ENCODE measurements at regions not wholly inside any gene's neighbourhood (a gene's known extent, or its start where the extent isn't known, plus 50 kb on each side); places are given as distances from the start of the nearest gene placed in this dataset.

- Histone ChIP-seq H3K9me3 (ENCODE audit: low read length) (peaks cover 3% of the 10 kb centered on the region; the same call in 1 of the 2 replicates), H3K4me1 (ENCODE audit: insufficient read depth, low read length) (no peaks in the 10 kb centered on the region), H3K36me3 (replicated peaks in 1 of 2; ENCODE audit: control insufficient read depth in 1 of 2, insufficient read depth in 2 of 2, low read length in 2 of 2) (no peaks in the 10 kb centered on the region), H3K9ac (ENCODE audit: insufficient read depth, low read depth, low read length) (no peak overlapping the region), H3K27me3 (ENCODE audit: control insufficient read depth in 1 of 2, insufficient read depth in 2 of 2, low read length in 2 of 2) (no peaks in the 10 kb centered on the region), H2AFZ (ENCODE audit: low read length) (no peak overlapping the region), H3K4me2 (ENCODE audit: low read depth, low read length) (no peak overlapping the region), H4K20me1 (ENCODE audit: insufficient read depth, low read length) (no peaks in the 10 kb centered on the region), H3K27ac (ENCODE audit: extremely low read length, insufficient read depth, low read length) (no peak overlapping the region), H3K4me3 (replicated peaks in 1 of 3; ENCODE audit: insufficient read depth in 1 of 3, low read depth in 2 of 3, low read length in 3 of 3) (no peak overlapping the region), H3K79me2 (ENCODE audit: insufficient read depth, low read length) (no peaks in the 10 kb centered on the region)
- in situ Hi-C loops (cut with HindIII; ENCODE audit: extremely low pct_ligation_motif_present, low pct_unique_long_range_greater_than_20kb), result no loop called here
- BruUV-seq (replicated peaks), result no TSS peak
- intact Hi-C loops (cut with micrococcal nuclease; ENCODE audit: unreplicated experiment), result no loop called here
- no peak for TF ChIP-seq THRA (CRISPR knock-in tag; IDR thresholded peaks at IDR 0.05; ENCODE audit: borderline replicate concordance)
- TF ChIP-seq, protein P1, sequence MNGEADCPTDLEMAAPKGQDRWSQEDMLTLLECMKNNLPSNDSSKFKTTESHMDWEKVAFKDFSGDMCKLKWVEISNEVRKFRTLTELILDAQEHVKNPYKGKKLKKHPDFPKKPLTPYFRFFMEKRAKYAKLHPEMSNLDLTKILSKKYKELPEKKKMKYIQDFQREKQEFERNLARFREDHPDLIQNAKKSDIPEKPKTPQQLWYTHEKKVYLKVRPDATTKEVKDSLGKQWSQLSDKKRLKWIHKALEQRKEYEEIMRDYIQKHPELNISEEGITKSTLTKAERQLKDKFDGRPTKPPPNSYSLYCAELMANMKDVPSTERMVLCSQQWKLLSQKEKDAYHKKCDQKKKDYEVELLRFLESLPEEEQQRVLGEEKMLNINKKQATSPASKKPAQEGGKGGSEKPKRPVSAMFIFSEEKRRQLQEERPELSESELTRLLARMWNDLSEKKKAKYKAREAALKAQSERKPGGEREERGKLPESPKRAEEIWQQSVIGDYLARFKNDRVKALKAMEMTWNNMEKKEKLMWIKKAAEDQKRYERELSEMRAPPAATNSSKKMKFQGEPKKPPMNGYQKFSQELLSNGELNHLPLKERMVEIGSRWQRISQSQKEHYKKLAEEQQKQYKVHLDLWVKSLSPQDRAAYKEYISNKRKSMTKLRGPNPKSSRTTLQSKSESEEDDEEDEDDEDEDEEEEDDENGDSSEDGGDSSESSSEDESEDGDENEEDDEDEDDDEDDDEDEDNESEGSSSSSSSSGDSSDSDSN (CRISPR knock-in tag; IDR thresholded peaks at IDR 0.05), result no peak
- TF ChIP-seq FUBP1 (CRISPR knock-in tag; IDR thresholded peaks at IDR 0.05; ENCODE audit: borderline replicate concordance), result no peak
- FAIRE-seq (no peak), ATAC-seq (no peak), DNase-seq (ENCODE audit: low spot score) (no peak)
- ChIA-PET CTCF (ENCODE audit: low intra/inter-chr PET ratio, low total read pairs) (no interaction called here), POLR2A (no interaction called here)
These were observed 217.8 kb upstream of the TSHZ2 start for GRCh38 chr20:52754366-52754765.
